IgD-negative memory B cell (primary cell): ENCODE measurements at regions not wholly inside any gene's neighbourhood (a gene's known extent, or its start where the extent isn't known, plus 50 kb on each side); places are given as distances from the start of the nearest gene placed in this dataset.

Experiments used
- H3K27ac Mint-ChIP-seq, 3 donors: one replicate each; pipeline ENCODE4 v1.8.0; 2020 to 2022; ENCODE audit warnings: mild to moderate bottlenecking in 3 of 3, mixed read lengths in 3 of 3, moderate library complexity in 1 of 3
- H3K27me3 Mint-ChIP-seq: one replicate; pipeline ENCODE4 v1.8.0; 2021; ENCODE audit warnings: mixed read lengths
- H3K36me3 Mint-ChIP-seq: one replicate; pipeline ENCODE4 v1.8.0; 2020; ENCODE audit warnings: mild to moderate bottlenecking, mixed read lengths
- H3K4me1 Mint-ChIP-seq, 3 donors: one replicate each; pipeline ENCODE4 v1.8.0; 2020 to 2022; ENCODE audit warnings: mixed read lengths in 3 of 3, mild to moderate bottlenecking in 1 of 3
- H3K4me3 Mint-ChIP-seq, 4 donors: one replicate each; pipeline ENCODE4 v1.8.0; 2020 to 2022; ENCODE audit warnings: mild to moderate bottlenecking in 4 of 4, mixed read lengths in 4 of 4, moderate library complexity in 3 of 4
- H3K9me3 Mint-ChIP-seq, 3 donors: one replicate each; pipeline ENCODE4 v1.8.0; 2020 to 2021; ENCODE audit warnings: mixed read lengths in 3 of 3, mild to moderate bottlenecking in 1 of 3

- no peak overlapping the region for H3K27ac Mint-ChIP-seq
- peaks cover 0 to 11% (median 0%) of the 10 kb centered on the region in 3 donors for H3K9me3 Mint-ChIP-seq
- no peak overlapping the region for H3K4me3 Mint-ChIP-seq
- no peaks in the 10 kb centered on the region for H3K27me3 Mint-ChIP-seq
- peaks cover 0 to 1% (median 0%) of the 10 kb centered on the region in 3 donors for H3K4me1 Mint-ChIP-seq
- no peaks in the 10 kb centered on the region for H3K36me3 Mint-ChIP-seq
Measured at GRCh38 chr1:234687011-234687410, 77.0 kb upstream of the IRF2BP2 start.

- Mint-ChIP-seq H3K4me1 (no peaks in the 10 kb centered on the region), H3K9me3 (peaks cover 0 to 11% (median 0%) of the 10 kb centered on the region in 3 donors), H3K27me3 (no peaks in the 10 kb centered on the region), H3K27ac (no peak overlapping the region), H3K36me3 (no peaks in the 10 kb centered on the region), H3K4me3 (no peak overlapping the region)
Measured at GRCh38 chr1:234686035-234686434, 76.1 kb upstream of the IRF2BP2 start.

- no peaks in the 10 kb centered on the region for H3K4me1 Mint-ChIP-seq
- no peaks in the 10 kb centered on the region for H3K36me3 Mint-ChIP-seq
- H3K4me3 Mint-ChIP-seq = no peak overlapping the region
- no peaks in the 10 kb centered on the region for H3K27me3 Mint-ChIP-seq
- no peak overlapping the region for H3K27ac Mint-ChIP-seq
- peaks cover 0 to 11% (median 0%) of the 10 kb centered on the region in 3 donors for H3K9me3 Mint-ChIP-seq
Measured at GRCh38 chr1:234684856-234685255, 74.9 kb upstream of the IRF2BP2 start.

GRCh38 chr1:234683861-234684632 is 74.1 kb upstream of the IRF2BP2 start:
- Mint-ChIP-seq H3K27me3 (no peaks in the 10 kb centered on the region), H3K27ac (no peak overlapping the region), H3K36me3 (no peaks in the 10 kb centered on the region), H3K4me3 (no peak overlapping the region), H3K9me3 (peaks cover 0 to 11% (median 0%) of the 10 kb centered on the region in 3 donors), H3K4me1 (no peaks in the 10 kb centered on the region)

GRCh38 chr1:234683127-234683860 is 73.3 kb upstream of the IRF2BP2 start:
- Mint-ChIP-seq H3K9me3 (peaks cover 0 to 11% (median 0%) of the 10 kb centered on the region in 3 donors), H3K4me3 (no peak overlapping the region), H3K27ac (no peak overlapping the region), H3K36me3 (no peaks in the 10 kb centered on the region), H3K4me1 (no peaks in the 10 kb centered on the region), H3K27me3 (no peaks in the 10 kb centered on the region)

GRCh38 chr1:234681990-234682389 is 72.0 kb upstream of the IRF2BP2 start:
- Mint-ChIP-seq H3K36me3 (no peaks in the 10 kb centered on the region), H3K4me1 (no peaks in the 10 kb centered on the region), H3K27me3 (no peaks in the 10 kb centered on the region), H3K9me3 (peaks cover 0 to 11% (median 0%) of the 10 kb centered on the region in 3 donors), H3K4me3 (no peak overlapping the region), H3K27ac (no peak overlapping the region)

GRCh38 chr1:234681065-234681464 is 71.1 kb upstream of the IRF2BP2 start:
- no peak overlapping the region for H3K27ac Mint-ChIP-seq
- H3K4me1 Mint-ChIP-seq = peaks cover 0 to under 1% (median 0%) of the 10 kb centered on the region in 3 donors
- H3K27me3 Mint-ChIP-seq = no peaks in the 10 kb centered on the region
- peaks cover 0 to 11% (median 0%) of the 10 kb centered on the region in 3 donors for H3K9me3 Mint-ChIP-seq
- H3K36me3 Mint-ChIP-seq = no peaks in the 10 kb centered on the region
- no peak overlapping the region for H3K4me3 Mint-ChIP-seq

GRCh38 chr1:234680331-234680904 is 70.4 kb upstream of the IRF2BP2 start:
- no peak overlapping the region for H3K4me3 Mint-ChIP-seq
- peaks cover 0 to 4% (median 0%) of the 10 kb centered on the region in 3 donors for H3K9me3 Mint-ChIP-seq
- H3K27ac Mint-ChIP-seq = no peak overlapping the region
- peaks cover 0 to 4% (median 0%) of the 10 kb centered on the region in 3 donors for H3K4me1 Mint-ChIP-seq
- H3K36me3 Mint-ChIP-seq = no peaks in the 10 kb centered on the region
- H3K27me3 Mint-ChIP-seq = no peaks in the 10 kb centered on the region

GRCh38 chr1:234676103-234676594 is 66.2 kb upstream of the IRF2BP2 start:
- H3K36me3 Mint-ChIP-seq = no peaks in the 10 kb centered on the region
- no peak overlapping the region for H3K27ac Mint-ChIP-seq
- H3K9me3 Mint-ChIP-seq = no peaks in the 10 kb centered on the region
- H3K4me1 Mint-ChIP-seq = peaks cover 0 to 8% (median 4%) of the 10 kb centered on the region in 3 donors
- H3K27me3 Mint-ChIP-seq = no peaks in the 10 kb centered on the region
- H3K4me3 Mint-ChIP-seq = peak overlapping the region; percentile 53 to 97 (median 88)

- H3K27ac Mint-ChIP-seq = no peak overlapping the region
- H3K27me3 Mint-ChIP-seq = no peaks in the 10 kb centered on the region
- H3K9me3 Mint-ChIP-seq = no peaks in the 10 kb centered on the region
- H3K36me3 Mint-ChIP-seq = no peaks in the 10 kb centered on the region
- H3K4me3 Mint-ChIP-seq = peak overlapping the region in 3 of 4 donors; percentile 84 to 97 (median 92)
- H3K4me1 Mint-ChIP-seq = peaks cover 0 to 9% (median 4%) of the 10 kb centered on the region in 3 donors
Measured at GRCh38 chr1:234675572-234675971, 65.6 kb upstream of the IRF2BP2 start.

- peaks cover 0 to 9% (median 4%) of the 10 kb centered on the region in 3 donors for H3K4me1 Mint-ChIP-seq
- no peak overlapping the region for H3K4me3 Mint-ChIP-seq
Measured at GRCh38 chr1:234675006-234675405, 65.0 kb upstream of the IRF2BP2 start.

GRCh38 chr1:234674218-234674815 is 64.3 kb upstream of the IRF2BP2 start:
- Mint-ChIP-seq H3K36me3 (no peaks in the 10 kb centered on the region), H3K27ac (no peak overlapping the region), H3K9me3 (no peaks in the 10 kb centered on the region), H3K4me1 (peaks cover 0 to 9% (median 4%) of the 10 kb centered on the region in 3 donors), H3K4me3 (no peak overlapping the region), H3K27me3 (no peaks in the 10 kb centered on the region)

More at GRCh38 chr1:234675006-234675405, 65.0 kb upstream of the IRF2BP2 start:
- H3K9me3 Mint-ChIP-seq = no peaks in the 10 kb centered on the region
- H3K27me3 Mint-ChIP-seq = no peaks in the 10 kb centered on the region
- no peak overlapping the region for H3K27ac Mint-ChIP-seq
- no peaks in the 10 kb centered on the region for H3K36me3 Mint-ChIP-seq

- Mint-ChIP-seq H3K4me3 (no peak overlapping the region), H3K27ac (no peak overlapping the region)
Measured at GRCh38 chr1:234672349-234673135, 62.6 kb upstream of the IRF2BP2 start.

More at GRCh38 chr1:234672349-234673135, 62.6 kb upstream of the IRF2BP2 start:
- H3K36me3 Mint-ChIP-seq = no peaks in the 10 kb centered on the region
- H3K4me1 Mint-ChIP-seq = peaks cover 0 to 9% (median 4%) of the 10 kb centered on the region in 3 donors
- H3K27me3 Mint-ChIP-seq = no peaks in the 10 kb centered on the region
- peaks cover 0 to 2% (median 0%) of the 10 kb centered on the region in 3 donors for H3K9me3 Mint-ChIP-seq
